Putamen (tissue), 1 donor: ENCODE measurements at regions not wholly inside any gene's neighbourhood (a gene's known extent, or its start where the extent isn't known, plus 50 kb on each side); places are given as distances from the start of the nearest gene placed in this dataset.
"Not testable (repeated sequence)": the region's sequence is repeated elsewhere in the genome, so short reads cannot be mapped to it uniquely, and the experiment has no call there.

Experiments
- DNase-seq: peaks from one replicate; pipeline ENCODE4 v3.0.0-alpha.2; 2016; ENCODE audit warnings: low spot score

DNA sequence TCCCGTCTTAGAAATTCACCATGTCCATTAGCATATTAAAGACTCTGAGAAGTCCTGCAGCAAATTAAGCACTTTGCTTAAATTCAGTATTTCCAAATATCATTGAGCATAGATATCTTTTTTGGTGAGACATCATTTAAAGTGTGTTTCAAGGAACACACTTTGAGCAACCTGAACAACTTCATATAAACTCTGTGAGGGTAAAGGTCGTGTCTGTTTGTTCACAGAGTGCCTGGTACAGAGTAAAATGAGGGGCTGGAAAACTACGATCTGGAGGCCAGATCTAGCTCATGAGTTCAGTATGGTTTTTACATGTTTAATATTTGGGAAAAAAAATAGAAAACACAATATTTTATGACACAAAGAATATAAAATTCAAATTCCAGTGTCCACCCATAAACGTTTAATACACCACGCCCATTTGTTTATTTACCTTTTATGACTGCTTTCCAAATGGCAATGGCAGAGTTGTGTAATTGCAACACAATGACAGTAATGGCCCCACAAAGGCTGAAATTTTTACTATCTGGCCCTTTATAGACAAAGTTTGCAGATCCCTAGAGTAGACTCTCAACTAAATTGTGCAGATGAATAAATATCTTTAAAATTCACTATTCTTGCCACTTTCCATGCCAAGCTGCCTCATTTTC, 67.4 kb downstream of the SNTN start:
- DNase-seq, result no peak

DNA sequence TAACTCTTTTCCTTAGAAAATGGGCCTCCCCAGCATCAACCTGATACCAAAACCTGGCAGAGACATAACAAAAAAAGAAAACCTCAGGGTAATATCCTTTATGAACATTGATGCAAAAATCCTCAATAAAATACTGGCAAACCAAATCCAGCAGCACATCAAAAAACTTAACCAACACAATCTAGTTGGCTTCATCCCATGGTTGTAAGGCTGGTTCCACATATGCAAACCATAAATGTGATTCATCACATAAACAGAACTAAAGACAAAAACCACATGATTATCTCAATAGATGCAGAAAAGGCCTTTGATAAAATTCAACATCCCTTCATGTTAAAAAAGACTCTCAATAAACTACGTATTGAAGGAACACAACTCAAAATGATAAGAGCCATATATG, 68.5 kb downstream of the SNTN start:
- DNase-seq, result not testable (repeated sequence)

DNA sequence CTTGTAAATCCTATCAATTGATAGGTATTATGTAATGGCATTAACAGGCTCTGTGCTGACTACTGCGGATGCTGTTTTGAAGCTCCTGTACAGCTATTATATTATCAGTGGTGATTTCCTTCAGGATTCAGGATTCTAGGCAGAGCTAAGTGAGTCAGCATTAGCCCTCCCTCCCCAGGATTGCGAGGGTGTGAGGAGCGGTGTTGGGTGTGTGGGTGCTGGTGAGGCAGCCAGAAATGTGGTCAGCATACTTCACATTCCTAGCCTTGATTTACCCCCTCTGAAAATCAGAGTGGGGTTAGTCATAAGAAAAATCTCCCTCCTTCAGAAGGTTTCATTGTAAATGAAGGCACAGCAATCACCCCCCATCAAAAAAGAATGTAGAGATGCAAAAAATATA, 72.5 kb downstream of the SNTN start:
- DNase-seq, result peak; percentile 42

DNA sequence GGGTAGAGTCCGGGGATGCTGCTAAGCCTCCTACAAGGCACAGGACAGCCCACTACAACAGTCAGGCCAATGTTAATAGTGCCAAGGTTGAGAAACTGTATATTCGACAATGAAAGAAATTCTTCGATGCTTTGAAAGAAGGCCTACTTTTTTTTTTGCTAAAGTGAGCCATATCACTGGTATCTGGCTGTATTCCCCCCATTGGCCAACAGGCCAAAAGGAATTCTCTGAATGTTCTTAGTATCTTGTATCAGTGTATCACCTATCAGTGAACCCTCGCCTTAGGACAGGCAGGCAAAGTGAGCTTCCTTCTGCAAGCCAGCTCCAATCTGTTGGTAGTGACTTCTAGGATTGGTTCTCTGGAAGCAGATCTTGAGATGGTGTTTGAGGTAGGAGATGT, 74.2 kb downstream of the SNTN start:
- no peak for DNase-seq

DNA sequence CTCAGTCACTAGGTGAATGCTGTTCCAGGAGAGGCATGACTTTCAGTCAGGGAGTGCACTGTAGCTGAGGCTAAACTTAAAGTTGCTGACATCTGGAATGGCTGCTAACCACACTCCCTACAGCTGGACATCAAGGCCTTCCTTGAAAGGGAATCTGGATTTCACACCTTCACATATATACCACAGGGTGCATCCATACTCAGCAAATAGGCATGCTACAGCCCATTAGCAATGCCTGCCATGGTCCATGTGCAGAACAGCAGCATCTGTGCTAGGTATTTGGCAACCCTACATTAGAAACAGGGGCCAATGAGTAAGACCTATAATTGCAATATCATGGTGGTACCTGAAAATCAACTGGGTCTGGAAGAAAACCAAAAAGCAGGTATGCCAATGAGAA, 74.8 kb downstream of the SNTN start:
- DNase-seq, result no peak

DNA sequence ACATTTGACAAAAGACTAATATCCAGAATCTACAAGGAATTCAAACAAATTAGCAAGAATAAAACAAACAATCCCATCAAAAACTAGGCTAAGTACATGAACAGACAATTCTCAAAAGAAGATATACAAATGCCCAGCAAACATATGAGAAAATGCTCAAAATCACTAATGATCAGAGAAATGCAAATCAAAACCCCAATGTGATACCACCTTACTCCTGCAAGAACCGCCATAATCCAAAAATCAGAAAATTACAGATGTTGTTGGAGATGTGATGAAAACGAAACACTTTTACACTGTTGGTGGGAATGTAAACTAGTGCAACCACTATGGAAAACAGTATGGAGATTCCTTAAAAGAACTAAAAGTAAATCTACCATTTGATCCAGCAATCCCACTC, 79.4 kb downstream of the SNTN start:
- DNase-seq, result no peak

DNA sequence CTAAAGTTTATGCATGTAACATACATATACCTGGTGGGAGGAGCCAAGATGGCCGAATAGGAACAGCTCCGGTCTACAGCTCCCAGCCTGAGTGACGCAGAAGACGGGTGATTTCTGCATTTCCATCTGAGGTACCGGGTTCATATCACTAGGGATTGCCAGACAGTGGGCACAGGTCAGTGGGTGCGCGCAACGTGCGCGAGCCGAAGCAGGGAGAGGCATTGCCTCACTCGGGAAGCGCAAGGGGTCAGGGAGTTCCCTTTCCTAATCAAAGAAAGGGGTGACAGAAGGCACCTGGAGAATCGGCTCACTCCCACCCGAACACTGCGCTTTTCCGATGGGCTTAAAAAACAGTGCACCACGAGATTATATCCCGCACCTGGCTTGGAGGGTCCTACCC, 80.8 kb downstream of the SNTN start:
- DNase-seq, result not testable (repeated sequence)

DNA sequence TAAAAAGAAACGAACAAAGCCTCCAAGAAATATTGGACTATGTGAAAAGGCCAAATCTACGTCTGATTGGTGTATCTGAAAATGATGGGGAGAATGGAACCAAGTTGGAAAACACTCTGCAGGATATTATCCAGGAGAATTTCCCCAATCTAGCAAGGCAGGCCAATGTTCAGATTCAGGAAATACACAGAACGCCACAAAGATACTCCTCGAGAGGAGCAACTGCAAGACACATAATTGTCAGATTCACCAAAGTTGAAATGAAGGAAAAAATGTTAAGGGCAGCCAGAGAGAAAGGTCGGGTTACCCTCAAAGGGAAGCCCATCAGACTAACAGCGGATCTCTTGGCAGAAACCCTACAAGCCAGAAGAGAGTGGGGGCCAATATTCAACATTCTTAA, 82.2 kb downstream of the SNTN start:
- not testable (repeated sequence) for DNase-seq

DNA sequence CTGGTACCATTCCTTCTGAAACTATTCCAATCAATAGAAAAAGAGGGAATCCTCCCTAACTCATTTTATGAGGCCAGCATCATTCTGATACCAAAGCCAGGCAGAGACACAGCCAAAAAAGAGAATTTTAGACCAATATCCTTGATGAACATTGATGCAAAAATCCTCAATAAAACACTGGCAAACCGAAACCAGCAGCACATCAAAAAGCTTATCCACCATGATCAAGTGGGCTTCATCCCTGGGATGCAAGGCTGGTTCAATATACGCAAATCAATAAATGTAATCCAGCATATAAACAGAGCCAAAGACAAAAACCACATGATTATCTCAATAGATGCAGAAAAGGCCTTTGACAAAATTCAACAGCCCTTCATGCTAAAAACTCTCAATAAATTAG, 82.3 kb upstream of the C3orf49 start:
- not testable (repeated sequence) for DNase-seq

DNA sequence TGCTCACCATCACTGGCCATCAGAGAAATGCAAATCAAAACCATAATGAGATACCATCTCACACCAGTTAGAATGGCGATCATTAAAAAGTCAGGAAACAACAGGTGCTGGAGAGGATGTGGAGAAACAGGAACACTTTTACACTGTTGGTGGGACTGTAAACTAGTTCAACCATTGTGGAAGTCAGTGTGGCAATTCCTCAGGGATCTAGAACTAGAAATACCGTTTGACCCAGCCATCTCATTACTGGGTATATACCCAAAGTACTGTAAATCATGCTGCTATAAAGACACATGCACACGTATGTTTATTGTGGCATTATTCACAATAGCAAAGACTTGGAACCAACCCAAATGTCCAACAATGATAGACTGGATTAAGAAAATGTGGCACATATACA, 80.5 kb upstream of the C3orf49 start:
- not testable (repeated sequence) for DNase-seq

DNA sequence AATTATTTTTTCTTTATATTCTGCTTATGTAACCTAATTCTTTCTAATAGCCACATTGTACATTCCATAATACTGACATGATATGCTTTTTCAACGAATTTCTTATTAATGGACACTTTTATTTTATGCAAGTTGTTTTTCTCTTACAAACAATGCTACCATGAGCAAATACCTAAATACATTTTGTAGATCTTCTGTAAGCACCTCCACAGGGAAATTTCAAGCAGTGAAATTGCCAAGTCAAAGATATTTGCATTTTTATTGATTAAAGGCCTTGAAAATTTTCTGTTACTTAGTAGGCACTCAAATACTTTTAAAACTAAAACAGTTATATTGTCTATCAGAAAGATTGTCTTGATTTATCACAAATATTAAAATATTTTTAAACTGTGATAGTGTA, 79.6 kb upstream of the C3orf49 start:
- DNase-seq, result no peak

DNA sequence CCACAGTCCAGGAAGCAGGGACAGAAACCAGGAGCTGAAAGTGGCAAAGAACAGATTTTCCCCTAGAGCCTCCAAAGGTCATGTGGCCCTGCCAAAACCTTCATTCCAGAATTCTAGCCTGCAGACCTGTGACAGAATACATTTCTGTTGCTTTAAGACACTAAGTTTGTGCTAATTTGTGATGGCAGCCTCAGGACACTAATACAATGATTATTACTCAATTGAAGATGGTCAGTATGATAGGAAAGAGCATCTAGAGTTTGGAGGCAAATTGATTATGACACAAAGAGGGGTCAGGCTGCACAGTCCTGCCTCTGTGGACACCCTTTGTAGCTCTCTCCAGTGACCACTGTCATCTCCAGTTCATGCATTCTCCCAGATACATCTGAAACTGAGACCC, 79.0 kb upstream of the C3orf49 start:
- no peak for DNase-seq

DNA sequence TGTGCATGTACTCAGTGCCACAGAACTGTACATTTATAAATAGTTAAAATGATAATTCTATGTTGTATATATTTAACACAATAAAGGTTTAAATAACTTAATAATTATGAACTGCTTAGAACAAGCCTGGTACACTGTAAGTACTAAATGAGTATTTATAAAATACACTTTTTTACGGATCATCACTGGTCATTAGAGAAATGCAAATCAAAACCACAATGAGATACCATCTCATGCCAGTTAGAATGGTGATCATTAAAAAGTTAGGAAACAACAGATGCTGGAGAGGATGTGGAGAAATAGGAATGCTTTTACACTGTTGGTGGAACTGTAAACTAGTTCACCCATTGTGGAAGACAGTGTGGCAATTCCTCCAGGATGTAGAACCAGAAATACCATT, 74.4 kb upstream of the C3orf49 start:
- DNase-seq, result not testable (repeated sequence)

DNA sequence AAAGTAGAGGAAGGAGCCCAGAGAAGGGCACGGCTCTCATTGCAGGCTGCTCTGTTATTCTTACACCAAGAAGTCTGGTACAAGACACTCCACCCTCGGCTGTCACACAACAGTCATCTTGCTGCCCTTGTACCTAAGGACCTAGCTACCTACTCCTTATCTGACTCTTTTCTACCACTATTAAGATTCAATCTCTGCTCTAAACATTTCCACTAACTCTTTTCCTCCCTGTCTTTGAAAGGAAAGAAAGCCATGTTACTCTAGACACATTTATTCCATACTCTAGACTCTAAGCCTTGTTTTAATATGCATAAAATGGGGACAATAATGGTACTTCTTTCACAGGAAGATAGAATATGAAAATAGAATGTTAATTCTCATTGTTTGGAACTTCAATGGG, 73.3 kb upstream of the C3orf49 start:
- DNase-seq, result no peak

DNA sequence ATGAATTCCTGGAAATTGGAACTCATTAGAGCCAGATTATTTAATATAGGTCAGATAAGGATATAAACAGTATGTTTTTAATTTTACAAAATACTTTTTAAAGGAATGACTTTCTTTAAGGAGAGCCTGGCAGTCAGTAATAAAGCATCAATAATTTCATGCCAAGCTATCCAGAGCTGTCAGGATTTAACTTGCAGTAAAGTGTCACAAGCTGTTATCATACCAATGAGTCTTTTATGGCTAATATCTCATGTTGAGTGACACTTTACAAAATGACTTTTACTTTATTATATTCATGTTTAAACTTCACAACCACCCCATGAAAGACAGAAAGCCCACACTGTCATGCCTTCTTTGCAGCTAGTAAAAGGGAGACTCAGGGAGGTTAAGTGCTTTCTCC, 72.9 kb upstream of the C3orf49 start:
- peak; percentile 1 for DNase-seq

DNA sequence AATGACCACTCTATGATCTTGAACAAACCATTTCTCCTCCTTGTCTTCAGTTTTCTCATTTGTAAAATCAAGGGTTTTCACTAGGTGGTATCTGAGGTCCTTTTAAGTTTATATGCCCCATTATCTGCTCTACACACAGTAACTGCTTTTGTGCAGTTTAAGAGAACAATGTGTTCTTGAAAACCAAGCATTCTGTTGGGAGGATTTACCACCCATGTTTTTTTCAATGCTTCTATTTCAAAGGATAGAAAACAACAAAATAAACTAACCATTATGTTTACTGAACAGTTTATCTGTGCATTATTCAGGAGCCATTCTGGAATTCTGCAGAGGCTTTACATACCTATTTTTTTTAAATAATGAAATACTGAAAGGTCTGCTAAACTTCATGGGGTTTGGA, 67.6 kb upstream of the C3orf49 start:
- DNase-seq, result no peak

DNA sequence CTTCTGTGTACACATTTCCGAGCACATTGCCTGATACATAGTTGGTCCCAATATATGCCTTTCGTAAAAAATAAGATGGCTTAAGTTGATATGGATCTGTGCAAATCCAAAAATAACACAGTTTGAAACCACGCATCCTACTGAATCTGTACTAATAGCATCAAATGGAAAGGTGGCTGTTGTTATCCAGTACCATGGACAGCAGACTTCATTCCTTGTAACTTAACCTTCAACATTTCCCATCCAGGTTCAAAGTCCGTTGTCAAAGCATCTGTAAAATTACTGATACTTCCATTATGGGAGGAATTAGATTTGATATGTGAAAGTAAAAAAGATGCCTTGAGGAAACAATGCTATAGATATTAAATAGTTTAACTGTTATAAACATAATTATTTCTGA, 65.5 kb upstream of the C3orf49 start:
- no peak for DNase-seq

DNA sequence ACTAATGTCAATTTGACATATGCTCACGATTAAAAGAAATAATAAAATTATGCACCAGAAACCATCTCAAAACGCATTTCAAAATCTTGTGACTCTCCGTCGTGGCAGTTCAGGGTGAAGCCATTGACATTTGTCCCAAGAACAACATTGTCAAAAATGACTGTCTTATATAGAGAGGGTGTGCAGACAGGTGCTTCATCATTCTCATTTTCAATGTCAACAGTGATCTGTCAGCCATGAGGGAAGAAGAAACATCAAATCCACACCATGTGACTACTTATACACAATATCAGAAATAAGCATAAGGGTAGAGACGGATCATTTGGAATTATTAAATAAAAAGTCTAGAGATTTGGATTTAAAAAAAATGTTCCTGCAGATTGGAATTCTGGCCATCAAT, 65.1 kb upstream of the C3orf49 start:
- DNase-seq, result no peak

DNA sequence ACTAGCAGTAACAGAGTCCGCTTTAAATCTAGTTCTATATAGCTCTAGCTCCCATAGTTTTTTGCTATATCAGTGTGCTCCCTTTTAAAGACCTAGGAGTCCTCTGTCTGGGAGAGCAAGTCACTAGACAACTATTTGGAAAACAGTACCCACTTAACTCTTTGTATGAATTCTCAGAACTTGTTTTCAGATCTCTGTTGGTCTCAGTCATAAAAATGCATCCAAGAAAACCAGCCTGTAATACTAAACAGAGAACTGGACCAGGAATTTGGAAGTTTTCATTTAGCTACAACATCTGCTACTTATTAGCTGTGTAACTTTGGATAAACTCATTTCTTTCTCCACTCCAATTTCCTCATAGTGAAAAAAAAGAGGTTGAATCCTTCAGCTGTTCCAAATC, 56.9 kb upstream of the C3orf49 start:
- DNase-seq, result no peak

DNA sequence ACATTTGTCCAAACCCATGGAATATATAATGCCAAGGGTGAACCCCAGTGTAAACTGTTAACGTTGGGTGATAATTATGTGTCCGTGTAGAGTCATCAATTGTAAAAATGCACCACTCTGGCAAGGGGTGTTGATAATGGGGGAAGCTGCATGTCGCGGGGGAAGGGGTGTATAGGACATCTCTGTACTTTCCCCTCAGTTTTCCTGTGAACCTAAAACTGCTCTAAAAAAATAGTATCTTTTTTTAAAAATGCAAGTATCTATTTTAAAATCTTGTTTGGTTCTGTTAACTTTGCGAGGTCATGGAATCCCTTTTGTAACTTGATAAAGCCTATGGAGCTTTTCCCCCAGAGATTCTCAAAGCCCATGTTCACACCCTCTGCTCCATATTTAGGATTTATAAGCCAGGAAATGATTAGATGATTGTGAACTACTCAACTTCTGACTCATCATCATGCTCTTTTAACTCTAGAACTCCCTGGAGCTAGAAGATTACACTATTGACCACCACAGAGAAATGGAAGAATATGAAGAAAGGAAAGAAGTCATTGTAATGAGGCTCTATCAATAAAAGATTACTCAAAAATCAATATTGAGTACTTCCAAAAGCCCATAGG, 56.1 kb upstream of the C3orf49 start:
- no peak for DNase-seq

DNA sequence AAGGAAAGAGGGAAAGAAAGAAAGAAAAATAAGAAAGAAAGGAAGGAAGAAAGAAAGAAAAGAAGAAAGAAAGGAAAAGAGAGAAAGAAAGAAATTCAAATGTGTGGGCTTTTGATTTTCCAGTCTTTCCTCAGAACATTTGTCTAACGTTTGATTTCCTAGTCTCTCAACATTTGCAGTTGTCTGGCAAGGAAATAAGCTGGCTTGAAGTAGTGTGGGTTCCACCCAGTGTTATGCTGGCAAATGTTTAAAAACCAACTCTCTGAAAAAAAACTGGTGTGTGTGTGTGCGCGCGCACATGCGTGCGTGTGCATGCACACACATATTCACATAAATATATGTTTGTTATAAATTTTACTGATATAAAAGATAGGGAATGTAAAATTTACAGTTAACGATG, 54.6 kb upstream of the C3orf49 start:
- DNase-seq, result no peak

DNA sequence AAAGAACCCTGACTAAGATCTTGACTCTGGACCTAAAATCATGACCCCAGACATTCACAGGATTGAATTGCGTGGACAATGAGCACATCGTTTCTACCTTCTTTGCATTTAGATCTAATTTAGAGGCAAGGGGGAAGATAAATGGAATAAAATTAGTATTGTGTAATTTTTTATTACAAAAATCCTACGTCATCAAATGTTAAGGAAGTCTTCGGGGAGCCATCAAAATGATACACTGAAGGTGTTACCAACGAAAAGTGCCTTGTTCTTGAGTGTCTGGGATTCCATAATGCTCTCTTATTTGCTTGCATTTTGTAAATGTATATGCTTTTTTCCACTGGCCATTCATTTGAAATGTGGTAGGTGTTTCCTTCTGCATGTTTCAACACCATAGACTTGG, 52.8 kb upstream of the C3orf49 start:
- no peak for DNase-seq

DNA sequence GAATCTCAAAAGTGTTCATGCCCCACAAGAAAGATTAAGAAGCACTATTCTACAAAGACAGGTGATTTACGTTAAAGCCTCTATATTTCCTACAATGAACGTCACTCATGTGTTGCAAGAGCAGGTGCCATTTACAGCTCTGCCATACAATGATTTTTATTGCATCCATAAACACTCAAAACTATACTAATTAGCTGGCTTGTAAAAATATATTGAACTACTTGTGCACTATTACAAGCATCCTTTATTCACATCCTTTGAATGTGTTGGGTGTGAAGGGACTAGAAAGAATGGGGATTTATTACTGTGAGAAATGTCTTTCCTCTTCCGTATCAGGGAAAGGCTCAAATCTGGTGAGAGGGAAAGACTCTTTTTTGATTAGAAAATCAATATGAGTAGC, 50.7 kb upstream of the C3orf49 start:
- DNase-seq, result no peak

DNA sequence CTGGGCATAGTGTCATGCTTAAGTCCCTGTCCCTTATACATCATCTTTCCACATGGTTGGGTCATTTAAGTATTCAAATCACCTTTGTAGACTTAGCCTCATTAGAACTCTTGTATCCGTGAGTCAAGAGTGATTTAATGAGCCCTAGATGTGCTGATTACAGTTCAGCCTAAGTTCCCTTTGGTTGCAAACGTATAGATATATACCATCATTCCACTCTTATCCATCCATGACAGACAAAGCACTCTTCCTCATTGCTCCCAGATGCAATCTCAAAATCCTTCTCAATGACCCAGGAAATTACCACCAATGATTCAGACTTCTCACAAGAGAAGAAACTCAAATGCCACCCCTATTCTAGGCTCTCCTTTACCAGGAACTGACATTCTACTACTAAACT, 50.2 kb upstream of the C3orf49 start:
- DNase-seq, result no peak
